Stimulated activated CD4-positive, alpha-beta T cell treated with anti-CD3 and anti-CD28 coated beads, Interleukin-12 subunit alpha, Interleukin-12 subunit beta, amount 100 ng/mL, for 48 hours (primary cell): ENCODE measurements at regions not wholly inside any gene's neighbourhood (a gene's known extent, or its start where the extent isn't known, plus 50 kb on each side); places are given as distances from the start of the nearest gene placed in this dataset.

Experiments used
- DNase-seq, 3 donors: peaks; one replicate each; pipeline ENCODE4 v3.0.0-alpha.2; 2020; ENCODE audit warnings: low read depth in 2 of 3, low spot score in 1 of 3

GRCh38 chrX:15191830-15192229 is 78.1 kb downstream of the ASB9 start:
- no peak for DNase-seq

GRCh38 chrX:15188039-15188438 is 81.8 kb downstream of the ASB9 start:
- no peak for DNase-seq

GRCh38 chrX:15177316-15177715 is 92.6 kb downstream of the ASB9 start:
- DNase-seq = no peak

- DNase-seq = no peak
These were observed 96.5 kb downstream of the ASB9 start for GRCh38 chrX:15173411-15173810.

GRCh38 chrX:15170927-15171326 is 99.0 kb downstream of the ASB9 start:
- DNase-seq = no peak

- no peak for DNase-seq
These were observed 102.1 kb downstream of the ASB9 start for GRCh38 chrX:15167826-15168225.

- no peak for DNase-seq
These were observed 104.1 kb downstream of the ASB9 start for GRCh38 chrX:15165832-15166231.

GRCh38 chrX:15163131-15163530 is 106.8 kb downstream of the ASB9 start:
- no peak for DNase-seq

GRCh38 chrX:15160558-15161095 is 109.3 kb downstream of the ASB9 start:
- DNase-seq = no peak

GRCh38 chrX:15158736-15159406 is 111.0 kb downstream of the ASB9 start:
- peak; percentile 4 to 32 (median 15) for DNase-seq

- no peak for DNase-seq
These were observed 111.5 kb downstream of the ASB9 start for GRCh38 chrX:15158350-15158735.

GRCh38 chrX:15157624-15158023 is 112.3 kb downstream of the ASB9 start:
- DNase-seq = no peak

- peak in 2 of 3 donors; percentile 3 to 12 for DNase-seq
These were observed 118.4 kb downstream of the ASB9 start for GRCh38 chrX:15151267-15152186.

- no peak for DNase-seq
These were observed 119.3 kb downstream of the ASB9 start for GRCh38 chrX:15150586-15150985.

- peak in 2 of 3 donors; percentile 23 to 57 for DNase-seq
These were observed 123.4 kb downstream of the ASB9 start for GRCh38 chrX:15146515-15146914.

GRCh38 chrX:15143825-15144121 is 126.1 kb downstream of the ASB9 start:
- DNase-seq = no peak

GRCh38 chrX:15143050-15143824 is 126.6 kb downstream of the ASB9 start:
- DNase-seq = peak; percentile 17 to 53 (median 42)

GRCh38 chrX:15142084-15142715 is 127.7 kb downstream of the ASB9 start:
- no peak for DNase-seq

- DNase-seq = no peak
These were observed 133.1 kb downstream of the ASB9 start for GRCh38 chrX:15136795-15137194.

- no peak for DNase-seq
These were observed 140.5 kb downstream of the ASB9 start for GRCh38 chrX:15129412-15129811.

- DNase-seq = no peak
These were observed 141.0 kb downstream of the ASB9 start for GRCh38 chrX:15128861-15129260.
